ENCODE measurements at regions not wholly inside any gene's neighbourhood (a gene's known extent, or its start where the extent isn't known, plus 50 kb on each side); places are given as distances from the start of the nearest gene placed in this dataset.
"Not testable (repeated sequence)": the region's sequence is repeated elsewhere in the genome, so short reads cannot be mapped to it uniquely, and the experiment has no call there.

DNA sequence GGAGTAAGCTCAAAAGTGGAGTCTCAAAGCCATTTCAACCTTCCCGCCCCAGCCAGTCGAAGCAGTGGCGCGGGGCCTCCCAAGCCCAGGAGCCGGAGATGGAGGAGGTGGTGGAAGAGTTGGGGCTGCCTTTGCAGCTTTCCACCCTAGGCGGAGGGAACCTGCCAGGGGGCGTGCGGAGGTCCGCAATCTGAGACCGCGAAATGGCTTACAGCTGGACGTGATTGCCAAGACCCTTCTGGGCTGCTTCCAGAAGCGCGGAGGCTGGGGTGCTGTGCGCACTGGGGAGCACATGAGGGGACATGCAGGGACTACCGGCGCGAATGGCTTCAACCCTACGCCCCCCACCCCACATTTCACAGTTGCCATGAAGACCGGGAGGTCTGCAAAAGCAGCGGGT lies 86.2 kb downstream of the PRR15 start:
- Histone ChIP-seq H3K4me3 (ENCODE audit: low read length) (no peak overlapping the region), H3K9me3 (ENCODE audit: control insufficient read depth, low read length) (no peaks in the 10 kb centered on the region), H3K4me1 (ENCODE audit: control insufficient read depth, insufficient read depth, low read length) (peaks cover 8% of the 10 kb centered on the region), H3K27me3 (ENCODE audit: control insufficient read depth, insufficient read depth) (no peaks in the 10 kb centered on the region), H3K27ac (ENCODE audit: low read length) (no peak overlapping the region)
- 98% methylated on average over 21 of the region's 21 CpGs for WGBS
- intact Hi-C loops (cut with DNase I) = loop anchor here in 1 of 4 donors (10.0 kb wide), 1 partner anchor 265 kb away; no protein-coding TSS in a partner anchor
- ATAC-seq = no peak
- DNase-seq = no peak

DNA sequence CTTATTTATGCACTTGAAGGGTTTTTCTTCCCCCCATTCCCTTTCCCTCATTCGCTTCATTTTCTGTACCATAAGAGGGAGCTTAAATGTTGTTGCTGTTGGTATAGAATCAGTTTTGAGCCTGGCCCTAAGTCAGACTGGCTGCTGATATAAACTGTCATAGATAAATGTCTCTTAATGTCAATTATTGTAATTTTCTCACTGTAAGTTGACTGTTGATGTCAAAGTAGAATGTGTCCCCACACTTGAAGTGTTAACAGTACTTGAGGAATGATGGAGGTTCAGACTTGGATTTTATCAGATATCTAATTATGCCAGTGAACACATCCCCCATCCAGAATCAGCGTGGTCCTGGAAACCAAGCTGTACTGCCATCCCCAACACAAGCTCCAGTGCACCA lies 87.8 kb downstream of the PRR15 start:
- Histone ChIP-seq H3K27me3 (ENCODE audit: control insufficient read depth, insufficient read depth) (no peaks in the 10 kb centered on the region), H3K4me3 (ENCODE audit: low read length) (no peak overlapping the region), H3K9me3 (ENCODE audit: control insufficient read depth, low read length) (no peaks in the 10 kb centered on the region), H3K4me1 (ENCODE audit: control insufficient read depth, insufficient read depth, low read length) (peaks cover 8% of the 10 kb centered on the region), H3K27ac (ENCODE audit: low read length) (no peak overlapping the region)
- DNase-seq = no peak
- ATAC-seq = no peak
- intact Hi-C loops (cut with DNase I) = no loop called here
- 98% methylated on average over 2 of the region's 2 CpGs for WGBS

GRCh38 chr7:29652556-29652955 lies 88.9 kb downstream of the PRR15 start:
- no peak for ATAC-seq
- WGBS = 33% methylated on average over 2 of the region's 2 CpGs
- Histone ChIP-seq H3K4me1 (ENCODE audit: control insufficient read depth, insufficient read depth, low read length) (peaks cover 5% of the 10 kb centered on the region), H3K4me3 (ENCODE audit: low read length) (no peak overlapping the region), H3K27ac (ENCODE audit: low read length) (no peak overlapping the region), H3K9me3 (ENCODE audit: control insufficient read depth, low read length) (no peaks in the 10 kb centered on the region), H3K27me3 (ENCODE audit: control insufficient read depth, insufficient read depth) (no peaks in the 10 kb centered on the region)
- intact Hi-C loops (cut with DNase I) = no loop called here
- DNase-seq = no peak

DNA sequence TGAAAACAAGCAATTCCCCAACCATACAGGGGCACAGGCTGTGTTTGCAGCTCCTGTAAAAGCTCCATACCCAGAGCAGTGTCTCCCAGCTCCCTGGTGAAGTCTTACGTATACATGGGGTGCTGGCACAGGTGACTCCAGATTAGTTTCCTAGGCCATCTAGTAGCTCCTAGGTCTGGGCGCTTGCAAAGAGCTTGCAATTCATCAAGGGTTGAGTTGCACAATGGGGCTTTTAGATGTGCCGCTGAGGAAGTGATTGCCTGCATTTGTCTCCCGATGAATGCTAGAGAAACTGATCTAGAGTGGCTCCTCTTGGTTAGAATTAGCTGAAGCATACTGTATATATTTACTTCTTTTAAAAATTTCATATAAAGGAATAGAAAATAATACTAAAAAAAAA lies 90.7 kb downstream of the PRR15 start:
- intact Hi-C loops (cut with DNase I); H3K4me3 ChIP-seq (ENCODE audit: low read length); H3K27ac ChIP-seq (ENCODE audit: low read length); H3K27me3 ChIP-seq (ENCODE audit: control insufficient read depth, insufficient read depth); DNase-seq; ATAC-seq; H3K4me1 ChIP-seq (ENCODE audit: control insufficient read depth, insufficient read depth, low read length); H3K9me3 ChIP-seq (ENCODE audit: control insufficient read depth, low read length): not testable (repeated sequence)
- 84% methylated on average over 4 of the region's 4 CpGs for WGBS

- intact Hi-C loops (cut with DNase I) = no loop called here
- no peaks in the 10 kb centered on the region for H3K27me3 ChIP-seq (ENCODE audit: control insufficient read depth, insufficient read depth)
- 70% methylated on average over 5 of the region's 5 CpGs for WGBS
- DNase-seq = no peak
- ATAC-seq = no peak
- peaks cover 2% of the 10 kb centered on the region for H3K4me1 ChIP-seq (ENCODE audit: control insufficient read depth, insufficient read depth, low read length)
- H3K4me3 ChIP-seq (ENCODE audit: low read length) = no peak overlapping the region
- no peaks in the 10 kb centered on the region for H3K9me3 ChIP-seq (ENCODE audit: control insufficient read depth, low read length)
- H3K27ac ChIP-seq (ENCODE audit: low read length) = no peak overlapping the region
These were observed 93.7 kb downstream of the PRR15 start for GRCh38 chr7:29657288-29657687.

DNA sequence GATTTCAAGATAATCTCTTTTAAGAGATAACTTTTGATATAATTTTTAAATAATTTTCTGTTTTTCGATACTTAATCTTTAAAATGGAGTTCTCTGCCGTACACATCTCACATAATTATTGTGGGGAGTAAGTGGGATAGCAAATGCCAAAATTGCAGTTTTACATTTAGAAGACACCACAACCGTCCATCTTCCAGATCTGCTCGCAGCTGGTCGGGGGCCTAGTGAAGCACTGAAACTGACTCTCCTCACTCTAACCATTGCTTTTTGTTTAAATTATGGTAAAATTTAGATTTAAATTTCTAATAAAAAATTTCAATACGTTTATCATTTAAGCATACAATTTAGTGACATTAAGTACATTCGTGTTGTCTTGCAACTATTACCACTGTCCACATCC lies 94.2 kb downstream of the PRR15 start:
- 89% methylated on average over 7 of the region's 7 CpGs for WGBS
- no peaks in the 10 kb centered on the region for H3K4me1 ChIP-seq (ENCODE audit: control insufficient read depth, insufficient read depth, low read length)
- intact Hi-C loops (cut with DNase I) = no loop called here

DNA sequence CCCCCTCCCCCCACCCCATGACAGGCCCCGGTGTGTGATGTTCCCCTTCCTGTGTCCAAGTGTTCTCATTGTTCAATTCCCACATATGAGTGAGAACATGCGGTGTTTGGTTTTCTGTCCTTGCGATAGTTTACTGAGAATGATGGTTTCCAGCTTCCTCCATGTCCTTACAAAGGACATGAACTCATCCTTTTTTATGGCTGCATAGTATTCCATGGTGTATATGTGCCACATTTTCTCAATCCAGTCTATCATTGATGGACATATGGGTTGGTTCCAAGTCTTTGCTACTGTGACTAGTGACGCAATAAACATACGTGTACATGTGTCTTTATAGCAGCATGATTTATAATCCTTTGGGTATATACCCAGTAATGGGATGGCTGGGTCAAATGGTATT lies 95.6 kb downstream of the PRR15 start:
- H3K9me3 ChIP-seq (ENCODE audit: control insufficient read depth, low read length); H3K4me1 ChIP-seq (ENCODE audit: control insufficient read depth, insufficient read depth, low read length); DNase-seq; H3K27ac ChIP-seq (ENCODE audit: low read length); intact Hi-C loops (cut with DNase I); H3K4me3 ChIP-seq (ENCODE audit: low read length); H3K27me3 ChIP-seq (ENCODE audit: control insufficient read depth, insufficient read depth); ATAC-seq: not testable (repeated sequence)
- WGBS = 98% methylated on average over 5 of the region's 5 CpGs

More for the DNA sequence above, 94.2 kb downstream of the PRR15 start:
- ATAC-seq (no peak), DNase-seq (no peak)
- Histone ChIP-seq H3K9me3 (ENCODE audit: control insufficient read depth, low read length) (no peaks in the 10 kb centered on the region), H3K27ac (ENCODE audit: low read length) (no peak overlapping the region), H3K27me3 (ENCODE audit: control insufficient read depth, insufficient read depth) (no peaks in the 10 kb centered on the region), H3K4me3 (ENCODE audit: low read length) (no peak overlapping the region)

DNA sequence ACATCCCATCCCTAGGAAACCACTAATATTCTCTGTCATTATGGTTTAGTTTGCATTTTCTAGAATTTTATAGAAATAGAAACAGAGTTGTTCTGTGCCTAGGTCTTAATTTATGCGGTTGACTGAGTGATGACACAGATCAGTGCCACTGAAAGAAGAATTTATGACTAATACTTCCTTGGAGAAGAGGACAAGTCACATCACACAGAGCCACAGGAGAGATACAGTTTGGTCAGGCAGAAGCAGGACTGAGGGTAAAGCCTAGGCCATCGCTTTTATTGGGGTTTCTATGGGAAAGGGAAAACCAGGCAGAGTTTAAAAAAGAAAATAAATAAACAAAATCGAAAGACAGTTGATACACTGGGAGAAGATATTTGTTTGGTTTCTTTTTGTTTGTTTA lies 99.3 kb downstream of the PRR15 start:
- WGBS = 85% methylated on average over 3 of the region's 3 CpGs

GRCh38 chr7:29664999-29665398 lies 101.4 kb downstream of the PRR15 start:
- H3K9me3 ChIP-seq (ENCODE audit: control insufficient read depth, low read length); H3K27ac ChIP-seq (ENCODE audit: low read length); DNase-seq; ATAC-seq; H3K4me1 ChIP-seq (ENCODE audit: control insufficient read depth, insufficient read depth, low read length); intact Hi-C loops (cut with DNase I); H3K4me3 ChIP-seq (ENCODE audit: low read length); H3K27me3 ChIP-seq (ENCODE audit: control insufficient read depth, insufficient read depth): not testable (repeated sequence)
- WGBS = 97% methylated on average over 1 of the region's 1 CpG

More for the DNA sequence above, 99.3 kb downstream of the PRR15 start:
- H3K4me3 ChIP-seq (ENCODE audit: low read length); H3K4me1 ChIP-seq (ENCODE audit: control insufficient read depth, insufficient read depth, low read length); DNase-seq; ATAC-seq; intact Hi-C loops (cut with DNase I); H3K27me3 ChIP-seq (ENCODE audit: control insufficient read depth, insufficient read depth); H3K9me3 ChIP-seq (ENCODE audit: control insufficient read depth, low read length); H3K27ac ChIP-seq (ENCODE audit: low read length): not testable (repeated sequence)

DNA sequence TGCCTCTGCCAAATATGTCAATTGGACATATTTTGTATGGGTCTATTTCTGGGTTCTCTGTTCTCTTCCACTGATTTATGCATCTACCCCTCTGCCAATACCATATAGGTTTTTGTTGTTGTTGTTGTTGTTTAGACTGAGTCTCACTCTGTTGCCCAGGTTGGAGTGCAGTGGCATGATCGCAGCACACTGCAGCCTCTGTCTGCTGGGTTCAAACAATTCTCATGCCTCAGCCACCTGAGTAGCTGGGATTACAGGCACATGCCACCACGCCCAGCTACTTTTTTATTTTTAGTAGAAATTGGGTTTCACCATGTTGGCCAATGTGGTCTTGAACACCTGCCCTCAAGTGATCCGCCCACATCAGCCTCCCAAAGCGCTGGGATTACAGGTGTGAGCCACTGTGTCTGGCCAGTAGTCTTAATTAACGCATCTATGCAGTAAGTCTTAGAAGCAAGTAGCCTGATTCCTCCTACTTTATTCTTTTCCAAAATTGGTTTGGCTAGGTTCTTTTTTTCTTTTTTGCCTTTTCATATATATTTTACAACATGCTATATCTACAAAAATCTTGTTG lies 103.5 kb downstream of the PRR15 start:
- H3K9me3 ChIP-seq (ENCODE audit: control insufficient read depth, low read length); DNase-seq; H3K4me3 ChIP-seq (ENCODE audit: low read length); H3K27me3 ChIP-seq (ENCODE audit: control insufficient read depth, insufficient read depth); H3K27ac ChIP-seq (ENCODE audit: low read length); H3K4me1 ChIP-seq (ENCODE audit: control insufficient read depth, insufficient read depth, low read length); intact Hi-C loops (cut with DNase I); ATAC-seq: not testable (repeated sequence)
- 100% methylated on average over 5 of the region's 5 CpGs for WGBS

DNA sequence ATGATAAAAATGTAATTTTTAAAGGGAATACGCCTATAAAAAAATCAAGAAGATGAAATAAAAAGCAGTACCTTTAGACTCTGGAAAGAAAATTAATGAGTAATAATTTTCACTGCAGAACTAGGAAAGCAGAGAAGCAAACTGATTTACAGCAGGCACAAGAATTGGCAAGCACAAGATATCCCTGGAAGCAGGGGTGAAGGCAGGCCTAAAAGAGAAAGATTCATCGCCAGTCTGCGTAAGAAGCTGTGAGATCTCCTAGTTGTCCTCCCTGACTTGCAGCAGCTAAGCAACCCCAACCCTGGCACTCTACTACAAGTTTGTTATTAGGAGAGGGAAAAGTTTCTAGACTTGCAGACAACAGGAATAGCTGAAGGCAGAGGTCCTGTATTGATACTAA lies 107.7 kb downstream of the PRR15 start:
- H3K4me3 ChIP-seq (ENCODE audit: low read length); H3K27me3 ChIP-seq (ENCODE audit: control insufficient read depth, insufficient read depth); H3K27ac ChIP-seq (ENCODE audit: low read length); DNase-seq; ATAC-seq; H3K4me1 ChIP-seq (ENCODE audit: control insufficient read depth, insufficient read depth, low read length); H3K9me3 ChIP-seq (ENCODE audit: control insufficient read depth, low read length); intact Hi-C loops (cut with DNase I): not testable (repeated sequence)
- WGBS = 82% methylated on average over 3 of the region's 3 CpGs

GRCh38 chr7:29673635-29674034 lies 110.0 kb downstream of the PRR15 start:
- 51% methylated on average over 1 of the region's 1 CpG for WGBS
- H3K9me3 ChIP-seq (ENCODE audit: control insufficient read depth, low read length); H3K4me1 ChIP-seq (ENCODE audit: control insufficient read depth, insufficient read depth, low read length); H3K27ac ChIP-seq (ENCODE audit: low read length); DNase-seq; ATAC-seq; intact Hi-C loops (cut with DNase I); H3K27me3 ChIP-seq (ENCODE audit: control insufficient read depth, insufficient read depth); H3K4me3 ChIP-seq (ENCODE audit: low read length): not testable (repeated sequence)
